Left lung (tissue), 4 donors: ENCODE measurements at regions not wholly inside any gene's neighbourhood (a gene's known extent, or its start where the extent isn't known, plus 50 kb on each side); places are given as distances from the start of the nearest gene placed in this dataset.

Source experiments
- ATAC-seq: fragments of 200-7000 bp; cut with Tn5 transposase; one replicate; pipeline ENCODE4 v1.9.1; 2020; ENCODE audit warnings: moderate library complexity
- DNase-seq, 4 donors: peaks; one replicate each; pipeline ENCODE4 v3.0.0-alpha.2; 2013 to 2020
- H3K27ac ChIP-seq, 2 donors: fragments of 200-600 bp; sonication (generic) in 1 of 2; one replicate each; pipeline versions ENCODE4 v1.5.0 to v1.8.0; 2020 to 2021
- H3K27me3 ChIP-seq, 2 donors: fragments of 200-600 bp; sonication (generic) in 1 of 2; one replicate each; pipeline versions ENCODE4 v1.5.0 to v1.8.0; 2020 to 2021
- H3K36me3 ChIP-seq, 2 donors: fragments of 200-600 bp; sonication (generic) in 1 of 2; one replicate each; pipeline versions ENCODE4 v1.5.0 to v1.8.0; 2020 to 2021
- H3K4me1 ChIP-seq, 2 donors: fragments of 200-600 bp; one replicate each; pipeline ENCODE4 v1.8.0; 2021
- H3K4me3 ChIP-seq, 2 donors: fragments of 200-600 bp; sonication (generic) in 1 of 2; one replicate each; pipeline versions ENCODE4 v1.5.0 to v1.8.0; 2020 to 2021; ENCODE audit warnings: mild to moderate bottlenecking in 1 of 2
- H3K9me3 ChIP-seq, 2 donors: fragments of 200-600 bp; sonication (generic) in 1 of 2; one replicate each; pipeline versions ENCODE4 v1.5.0 to v1.8.0; 2020 to 2021
- CTCF ChIP-seq, 2 donors: fragments of 200-600 bp; sonication (generic) in 1 of 2; IDR thresholded peaks; one replicate each; pipeline versions ENCODE4 v1.5.0 to v1.8.0; 2021; ENCODE audit warnings: antibody characterized with exemption in 2 of 2
- intact Hi-C, 2 donors: fragments of 100-400 bp; cut with DNase I; formaldehyde crosslinking; loops; one replicate each; pipeline versions ENCODE4 v1.11.2 to v1.14.2; 2022
- donor health status: DM: no; HTN: yes; CAD: no.
- donor health status: DM: no; HTN: no; CAD: no.

GRCh38 chr6:44052419-44053023 lies 74.7 kb downstream of the MRPL14 start:
- Histone ChIP-seq H3K27ac (no peak overlapping the region), H3K36me3 (no peaks in the 10 kb centered on the region), H3K27me3 (no peaks in the 10 kb centered on the region), H3K4me3 (no peak overlapping the region), H3K9me3 (no peaks in the 10 kb centered on the region), H3K4me1 (peaks cover 17 to 35% of the 10 kb centered on the region in 2 donors)
- ATAC-seq (peak; percentile 22), DNase-seq (peak in 1 of 4 donors; percentile 76)
- intact Hi-C loops = no loop called here
- TF ChIP-seq CTCF (IDR thresholded peaks at IDR 0.05) = no peak

- ATAC-seq (peak; percentile 61), DNase-seq (no peak)
- no peak overlapping the region for H3K4me3 ChIP-seq
- no peak for TF ChIP-seq CTCF (IDR thresholded peaks at IDR 0.05)
- no peaks in the 10 kb centered on the region for H3K36me3 ChIP-seq
- no peaks in the 10 kb centered on the region for H3K27me3 ChIP-seq
- no peak overlapping the region for H3K27ac ChIP-seq
- peaks cover 9 to 28% of the 10 kb centered on the region in 2 donors for H3K4me1 ChIP-seq
- intact Hi-C loops = no loop called here
- H3K9me3 ChIP-seq = no peaks in the 10 kb centered on the region
These were observed 75.7 kb downstream of the MRPL14 start for GRCh38 chr6:44051515-44051914.

- intact Hi-C loops = no loop called here
- Histone ChIP-seq H3K4me1 (peaks cover 9 to 28% of the 10 kb centered on the region in 2 donors), H3K4me3 (no peak overlapping the region), H3K27me3 (no peaks in the 10 kb centered on the region), H3K27ac (no peak overlapping the region), H3K36me3 (no peaks in the 10 kb centered on the region), H3K9me3 (no peaks in the 10 kb centered on the region)
- ATAC-seq (no peak), DNase-seq (no peak)
- no peak for TF ChIP-seq CTCF (IDR thresholded peaks at IDR 0.05)
These were observed 76.3 kb downstream of the MRPL14 start for GRCh38 chr6:44050872-44051505.

GRCh38 chr6:44049989-44050871 lies 77.0 kb downstream of the MRPL14 start:
- DNase-seq (peak in 1 of 4 donors; percentile 29), ATAC-seq (peak; percentile 2)
- H3K9me3 ChIP-seq = no peaks in the 10 kb centered on the region
- H3K36me3 ChIP-seq = no peaks in the 10 kb centered on the region
- intact Hi-C loops = no loop called here
- H3K27ac ChIP-seq = no peak overlapping the region
- H3K4me1 ChIP-seq = peaks cover 9 to 28% of the 10 kb centered on the region in 2 donors
- no peak for TF ChIP-seq CTCF (IDR thresholded peaks at IDR 0.05)
- no peak overlapping the region for H3K4me3 ChIP-seq
- no peaks in the 10 kb centered on the region for H3K27me3 ChIP-seq
